ENCODE measurements at regions not wholly inside any gene's neighbourhood (a gene's known extent, or its start where the extent isn't known, plus 50 kb on each side); places are given as distances from the start of the nearest gene placed in this dataset.

- TF ChIP-seq CTCF (IDR thresholded peaks at IDR 0.05; ENCODE audit: poor library complexity) (no peak), EZH2phosphoT487 (IDR thresholded peaks at IDR 0.05; ENCODE audit: low read depth, severe bottlenecking, unreplicated experiment) (no peak), EZH2 (IDR thresholded peaks at IDR 0.05; ENCODE audit: borderline replicate concordance) (no peak)
Measured at GRCh38 chr10:91021901-91022300, 101.0 kb upstream of the ANKRD1 start.

All from hepatocyte (in vitro differentiated cells).